HL-60 (cell line): ENCODE measurements at regions not wholly inside any gene's neighbourhood (a gene's known extent, or its start where the extent isn't known, plus 50 kb on each side); places are given as distances from the start of the nearest gene placed in this dataset.

Experiments used
- DNase-seq, 2 experiments: peaks; one replicate each; pipeline ENCODE4 v3.0.0-alpha.2; 2010 to 2020; ENCODE audit warnings: low read depth in 1 of 2, low spot score in 1 of 2
- H3K27ac ChIP-seq: fragments of 250-450 bp; sonication (Bioruptor Pico); replicated peaks from 2 replicates; pipeline ENCODE4 v1.5.1; 2020; ENCODE audit warnings: mild to moderate bottlenecking, moderate library complexity
- H3K27me3 ChIP-seq: fragments of 250-450 bp; sonication (Bioruptor Pico); 2 replicates; pipeline ENCODE4 v1.5.1; 2021; ENCODE audit warnings: mild to moderate bottlenecking, moderate library complexity; ENCODE audit not compliant: insufficient read depth, poor library complexity, severe bottlenecking
- H3K4me3 ChIP-seq: replicated peaks from 2 replicates; pipeline ENCODE4 v1.5.1; 2011; ENCODE audit warnings: mild to moderate bottlenecking, control low read depth, low read length; ENCODE audit not compliant: insufficient read depth
- CTCF ChIP-seq: IDR thresholded peaks from one replicate; pipeline ENCODE4 v1.5.1; 2011; ENCODE audit warnings: low read length, control low read depth, inconsistent platforms; ENCODE audit not compliant: insufficient read depth
- GABPA ChIP-seq: IDR thresholded peaks from 2 replicates; pipeline ENCODE4 v1.6.1; 2012; ENCODE audit warnings: low read depth
- POLR2AphosphoS5 ChIP-seq: IDR thresholded peaks from 2 replicates; pipeline ENCODE4 v1.6.1; 2012; ENCODE audit warnings: low read depth
- REST ChIP-seq: IDR thresholded peaks from 2 replicates; pipeline ENCODE4 v1.6.1; 2012; ENCODE audit warnings: low read depth; ENCODE audit not compliant: insufficient replicate concordance
- SPI1 ChIP-seq: IDR thresholded peaks from 2 replicates; pipeline ENCODE4 v1.6.1; 2012; ENCODE audit warnings: low read depth, mild to moderate bottlenecking, borderline replicate concordance

- H3K27ac ChIP-seq, result no peak overlapping the region
- no peak for DNase-seq
- H3K27me3 ChIP-seq, result no peaks in the 10 kb centered on the region
- no peak overlapping the region for H3K4me3 ChIP-seq
- TF ChIP-seq CTCF (no peak), GABPA (no peak), POLR2AphosphoS5 (no peak), REST (no peak), SPI1 (no peak)
Measured at GRCh38 chr6:141705431-141705830, 427.3 kb upstream of the GJE1 start.

GRCh38 chr6:141704151-141704550, 428.6 kb upstream of the GJE1 start:
- TF ChIP-seq POLR2AphosphoS5 (no peak), REST (no peak), SPI1 (no peak), CTCF (no peak), GABPA (no peak)
- H3K27me3 ChIP-seq, result no peaks in the 10 kb centered on the region
- no peak overlapping the region for H3K27ac ChIP-seq
- H3K4me3 ChIP-seq, result no peak overlapping the region
- no peak for DNase-seq

GRCh38 chr6:141701732-141702131, 431.0 kb upstream of the GJE1 start:
- Histone ChIP-seq H3K27ac (no peak overlapping the region), H3K27me3 (no peaks in the 10 kb centered on the region), H3K4me3 (no peak overlapping the region)
- TF ChIP-seq GABPA (no peak), SPI1 (no peak), REST (no peak), CTCF (no peak), POLR2AphosphoS5 (no peak)
- DNase-seq, result no peak
